HCT116 (cell line): ENCODE measurements at regions not wholly inside any gene's neighbourhood (a gene's known extent, or its start where the extent isn't known, plus 50 kb on each side); places are given as distances from the start of the nearest gene placed in this dataset.

Experiments
- ATF3 ChIP-seq: IDR thresholded peaks from 2 replicates; pipeline ENCODE4 v1.6.1; 2012
- CTCF ChIP-seq, 3 experiments: fragments of 200-600 bp in 1 of 3; sonication (generic) in 1 of 3; IDR thresholded peaks in 2 of 3; conservative IDR thresholded peaks in 1 of 3; 2 replicates each; pipeline ENCODE4 v1.5.1; 2012 to 2017; ENCODE audit warnings: low read depth in 2 of 3, low read length in 2 of 3, antibody characterized with exemption in 1 of 3, borderline replicate concordance in 1 of 3, control low read depth in 1 of 3, mild to moderate bottlenecking in 1 of 3, mixed read lengths in 1 of 3, mixed run types in 1 of 3, moderate library complexity in 1 of 3; ENCODE audit not compliant: insufficient read depth in 1 of 3
- EZH2phosphoT487 ChIP-seq: fragments of 200-600 bp; IDR thresholded peaks from 2 replicates; pipeline ENCODE4 v1.6.1; 2018; ENCODE audit warnings: antibody characterized with exemption, borderline replicate concordance
- POLR2AphosphoS5 ChIP-seq: IDR thresholded peaks from 2 replicates; pipeline ENCODE4 v1.6.1; 2011; ENCODE audit warnings: mild to moderate bottlenecking, low read depth, low read length, moderate library complexity
- TCF7L2 ChIP-seq: IDR thresholded peaks from 2 replicates; pipeline ENCODE4 v1.7.0; 2011; ENCODE audit warnings: borderline replicate concordance, inconsistent platforms; ENCODE audit not compliant: insufficient read depth, insufficient read length; ENCODE audit errors: extremely low read depth

- no peak for TF ChIP-seq EZH2phosphoT487
- no peak for TF ChIP-seq ATF3
- no peak for TF ChIP-seq CTCF (IDR thresholded peaks at IDR 0.05 in 2 of 3, conservative IDR thresholded peaks at IDR 0.05 in 1 of 3; ENCODE audit: borderline replicate concordance in 1 of 3, insufficient read depth in 1 of 3, low read depth in 2 of 3, low read length in 2 of 3)
- TF ChIP-seq TCF7L2 = no peak
- TF ChIP-seq POLR2AphosphoS5 = no peak
Observed at GRCh38 chrY:15775880-15776279, 1251.6 kb downstream of the NLGN4Y start.
